HG02588 (cell line): ENCODE measurements at regions not wholly inside any gene's neighbourhood (a gene's known extent, or its start where the extent isn't known, plus 50 kb on each side); places are given as distances from the start of the nearest gene placed in this dataset.

Experiments
- ATAC-seq: cut with Tn5 transposase; IDR thresholded peaks from one replicate; pipeline ENCODE4 v1.9.1; 2021; ENCODE audit warnings: mild to moderate bottlenecking, moderate library complexity; ENCODE audit not compliant: unreplicated experiment

DNA sequence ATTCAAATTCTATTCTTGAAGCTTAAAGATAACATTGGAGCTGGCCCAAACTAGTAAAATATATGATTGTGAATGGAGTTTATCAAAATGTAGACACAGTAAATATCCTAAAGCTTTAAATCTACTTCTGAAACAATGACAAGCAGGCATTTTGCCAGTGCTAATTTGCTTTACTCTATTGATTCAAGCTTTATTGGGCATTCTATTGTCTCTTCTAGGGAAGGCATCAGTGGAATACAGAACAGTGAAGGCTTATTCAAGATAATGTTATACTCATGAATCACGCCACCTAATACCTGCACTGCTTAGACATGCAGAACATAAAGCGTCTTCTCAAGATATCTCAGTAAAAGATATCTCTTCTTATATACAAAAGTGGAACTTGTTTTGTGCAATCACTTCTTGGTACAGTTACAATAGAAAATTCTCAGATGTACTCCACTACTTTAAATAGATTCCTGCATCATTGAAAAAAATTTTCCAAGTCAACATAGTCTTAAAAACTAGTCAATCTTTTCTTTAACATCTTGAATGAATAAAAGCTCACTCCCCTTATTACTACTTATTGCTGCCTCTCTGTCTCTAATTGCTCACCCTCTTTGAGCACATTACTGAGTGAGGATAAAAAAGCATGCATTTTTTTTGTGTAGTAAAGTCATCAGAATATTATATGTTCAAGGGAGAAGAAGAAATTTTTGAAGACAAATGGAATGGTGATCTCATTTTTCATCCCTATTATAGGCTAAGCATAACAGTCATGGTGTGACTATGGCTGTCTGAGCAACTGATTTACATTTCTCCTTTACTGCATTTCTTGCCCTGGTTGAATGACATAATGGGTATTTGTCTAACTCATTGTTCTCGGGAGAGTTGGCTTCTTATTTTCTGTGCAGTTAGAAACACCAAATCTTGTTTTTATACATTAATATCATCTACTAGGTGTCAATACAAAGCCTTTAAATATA, 98.0 kb upstream of the E2F7 start:
- no peak for ATAC-seq

GRCh38 chr12:77161944-77162343, 96.6 kb upstream of the E2F7 start:
- no peak for ATAC-seq

- no peak for ATAC-seq
These were observed 95.6 kb upstream of the E2F7 start for GRCh38 chr12:77160931-77161330.

DNA sequence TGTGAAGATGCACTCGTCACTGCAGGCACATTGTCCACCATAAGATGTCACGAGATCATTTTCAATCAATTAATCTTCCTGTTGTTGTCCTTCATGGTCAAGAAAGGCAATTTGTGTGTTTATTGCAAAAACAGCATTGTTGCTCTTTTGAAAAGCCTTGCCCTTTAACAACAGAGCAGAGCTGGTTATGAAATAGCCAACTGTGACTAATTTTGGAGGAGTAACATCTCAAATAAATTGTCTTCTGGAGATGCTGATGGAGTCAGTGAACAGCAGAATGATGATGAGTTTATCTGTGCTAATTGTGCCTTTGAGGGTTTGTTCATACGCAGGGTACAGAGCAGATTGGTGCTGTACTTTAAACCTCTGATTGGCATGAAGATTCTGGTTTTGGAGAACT, 88.3 kb upstream of the E2F7 start:
- no peak for ATAC-seq

DNA sequence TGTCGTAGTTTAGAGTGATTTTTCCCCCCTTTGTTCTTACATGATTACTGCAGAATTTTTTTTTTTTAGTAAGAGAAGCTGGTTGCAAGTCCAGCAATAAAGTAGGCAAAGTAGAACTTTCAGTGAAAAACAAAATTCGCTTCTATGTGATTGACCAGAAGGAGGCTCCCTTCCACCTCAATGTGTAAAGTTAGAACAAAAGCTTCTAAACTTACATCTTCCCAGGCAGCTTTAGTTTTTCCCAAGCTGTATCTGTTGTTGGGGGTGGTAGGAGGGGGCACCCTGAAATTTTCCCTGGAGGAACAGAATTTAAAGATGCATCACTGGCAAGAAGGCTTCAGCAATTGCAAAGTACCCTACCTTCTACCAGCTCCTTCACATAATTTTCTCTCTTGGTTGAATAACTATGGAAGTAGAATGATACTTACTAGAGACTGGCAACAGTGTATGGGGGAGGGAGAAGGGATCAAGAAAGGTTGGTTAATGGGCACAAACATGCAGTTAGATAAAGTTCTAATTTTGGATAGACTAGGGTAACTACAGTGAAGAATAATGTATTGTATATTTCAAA, 87.3 kb upstream of the E2F7 start:
- no peak for ATAC-seq

GRCh38 chr12:77151030-77151429, 85.7 kb upstream of the E2F7 start:
- no peak for ATAC-seq

GRCh38 chr12:77133566-77133965, 68.2 kb upstream of the E2F7 start:
- peak; percentile 50 for ATAC-seq

GRCh38 chr12:77131977-77132490, 66.7 kb upstream of the E2F7 start:
- no peak for ATAC-seq

DNA sequence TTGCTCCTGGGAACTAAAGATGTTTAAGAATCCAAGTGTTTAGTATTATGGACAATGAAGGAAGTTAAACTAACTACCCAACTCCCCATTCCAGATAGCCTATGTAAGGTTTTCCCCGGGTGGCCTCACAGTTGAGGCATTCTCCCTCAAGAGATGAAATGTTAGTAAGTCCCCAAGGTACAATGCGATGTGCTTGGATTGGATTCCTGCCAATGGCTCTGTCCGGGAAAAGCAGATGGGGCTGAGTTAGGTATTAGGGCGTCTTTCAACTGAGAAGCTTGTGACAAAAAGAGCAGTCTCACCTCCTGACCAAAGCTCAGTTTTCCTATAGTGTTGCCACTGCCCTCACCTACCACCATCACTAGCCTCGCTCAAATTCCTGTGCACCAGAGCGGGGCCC, 64.8 kb upstream of the E2F7 start:
- ATAC-seq: no peak

- peak; percentile 70 for ATAC-seq
These were observed 59.4 kb upstream of the E2F7 start for GRCh38 chr12:77124767-77125166.

DNA sequence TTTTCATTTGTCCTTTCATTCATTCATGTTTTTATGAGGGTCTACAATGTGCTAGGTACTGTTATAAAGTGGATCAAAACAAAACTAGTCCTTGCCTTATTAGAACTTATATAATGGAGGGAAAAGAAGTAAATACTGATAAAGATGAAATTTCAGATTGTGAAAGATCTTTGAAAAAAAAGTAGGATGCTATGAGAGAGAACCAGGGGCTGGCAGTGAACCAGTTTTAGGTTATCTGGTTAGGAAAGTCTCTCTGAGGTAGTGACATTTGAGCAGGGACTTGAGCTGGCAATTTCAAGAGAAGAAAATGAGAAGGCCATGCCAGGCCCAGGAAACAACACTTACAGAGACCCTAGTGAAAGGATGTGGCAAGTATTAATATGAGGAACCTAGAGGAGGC, 57.3 kb upstream of the E2F7 start:
- no peak for ATAC-seq

DNA sequence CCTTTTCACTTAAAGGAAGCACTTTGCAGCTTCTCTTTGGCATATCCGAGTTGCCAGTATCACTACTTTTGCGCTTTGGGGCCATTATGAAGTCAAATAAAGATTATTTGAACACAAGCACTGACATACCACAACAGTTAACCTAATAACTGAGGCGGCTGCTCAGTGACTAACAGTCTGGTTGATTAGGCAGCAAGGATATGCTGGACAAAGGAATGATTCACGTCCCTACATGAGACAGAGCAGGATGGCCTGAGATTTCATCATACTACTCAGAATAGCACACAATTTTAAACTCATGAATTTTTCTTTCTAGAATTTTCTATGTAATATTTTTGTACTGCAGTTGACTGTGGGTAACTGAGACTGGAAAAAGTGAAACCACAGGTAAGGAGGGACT, 56.9 kb upstream of the E2F7 start:
- ATAC-seq: no peak

DNA sequence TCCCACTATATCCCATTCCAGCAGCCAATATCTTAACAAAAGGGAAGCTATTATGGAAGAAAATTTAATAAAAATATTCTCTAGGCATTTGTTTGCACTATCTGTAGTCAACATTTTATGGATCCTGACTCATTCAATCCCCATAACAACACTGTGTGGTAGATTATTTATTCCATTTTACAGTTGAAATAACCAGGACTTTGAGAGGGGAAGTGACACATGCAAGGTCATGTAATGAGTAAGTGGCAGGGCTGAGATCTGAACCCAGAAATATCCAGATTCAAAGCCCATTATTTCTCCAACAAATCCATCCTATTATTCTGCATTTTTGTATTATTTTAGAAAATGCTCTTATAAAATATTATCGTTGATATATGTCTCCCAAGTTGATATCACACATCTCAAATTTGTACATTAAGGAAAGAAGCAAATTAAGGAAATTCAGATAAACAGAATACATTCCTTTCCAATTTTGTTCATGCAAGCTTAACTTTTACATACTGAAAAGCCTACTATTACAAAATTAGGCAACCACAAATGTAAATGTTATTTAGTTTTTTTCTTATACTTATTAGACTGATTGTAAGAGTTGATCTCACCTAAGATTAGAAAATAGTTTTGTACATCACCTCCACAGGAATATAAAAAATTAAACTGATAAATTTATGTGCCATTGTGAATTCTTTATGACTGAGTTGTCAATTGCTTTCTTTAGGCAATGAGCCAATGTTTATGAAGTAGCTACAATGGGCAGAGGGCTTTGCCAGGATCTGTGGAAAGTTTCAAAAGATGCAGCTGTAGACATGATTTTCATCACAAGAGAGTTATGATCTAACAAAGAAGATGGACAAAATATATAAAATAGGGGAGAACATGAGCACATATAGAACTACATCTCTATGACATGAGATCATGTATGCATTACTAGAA, 55.1 kb upstream of the E2F7 start:
- no peak for ATAC-seq

DNA sequence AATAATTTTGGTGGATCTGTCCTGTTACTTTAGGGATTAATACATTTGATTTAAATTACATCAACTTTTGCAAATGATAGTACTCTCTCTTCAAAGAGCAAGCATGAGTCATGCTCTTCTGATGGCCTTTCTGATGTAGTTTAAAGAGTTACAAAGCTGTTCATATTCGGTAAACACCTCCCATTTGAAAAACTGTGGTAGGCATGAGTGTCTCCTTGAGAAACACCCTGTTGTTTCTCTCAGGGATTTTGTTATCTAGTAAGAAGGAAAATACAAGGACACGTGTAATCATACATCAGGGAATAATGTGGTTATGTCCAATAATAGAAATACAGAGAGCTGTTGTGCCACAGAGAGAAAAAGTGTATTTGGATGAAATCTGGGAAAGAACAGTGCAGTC, 53.3 kb upstream of the E2F7 start:
- ATAC-seq: no peak

DNA sequence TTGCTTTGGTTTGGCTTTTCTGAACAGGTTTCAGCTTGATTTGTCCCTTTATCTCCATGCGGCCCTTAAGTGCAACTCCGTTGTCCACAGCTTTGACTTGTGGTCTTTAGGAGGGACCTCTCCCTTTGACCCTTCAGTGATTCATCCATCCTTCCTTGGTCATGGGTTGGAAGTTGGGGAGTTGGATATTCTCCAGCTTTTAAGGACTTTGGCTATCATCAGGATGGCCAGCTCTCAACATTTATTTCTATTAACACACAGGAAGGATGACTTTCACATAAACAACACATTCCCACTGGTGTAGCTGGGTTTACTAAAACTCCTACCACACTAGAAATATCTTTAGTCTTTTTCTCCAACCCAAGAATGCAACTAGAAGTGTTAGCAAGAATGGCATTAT, 50.9 kb upstream of the E2F7 start:
- no peak for ATAC-seq

DNA sequence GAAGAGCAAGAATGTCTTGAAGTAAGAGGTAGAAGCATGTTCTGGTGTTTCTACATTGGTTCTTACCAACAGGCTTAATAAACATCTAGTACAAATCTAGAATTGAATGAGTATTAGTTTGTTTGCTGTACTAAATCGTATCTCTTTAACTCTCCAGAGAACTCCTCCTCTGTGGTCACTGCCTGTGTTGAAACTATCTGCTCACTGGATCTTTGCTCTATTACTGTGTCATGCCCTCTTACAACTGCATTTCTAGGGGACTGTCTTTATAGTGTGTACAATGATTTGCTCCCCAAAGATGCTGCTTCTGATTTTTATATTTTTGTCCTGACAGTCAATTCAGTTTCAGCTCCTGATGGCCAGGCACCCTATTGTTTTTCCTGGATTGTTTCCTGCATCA, 50.1 kb upstream of the E2F7 start:
- no peak for ATAC-seq
